Suprapubic skin (tissue), 4 donors: ENCODE measurements at regions not wholly inside any gene's neighbourhood (a gene's known extent, or its start where the extent isn't known, plus 50 kb on each side); places are given as distances from the start of the nearest gene placed in this dataset.

Experiments
- DNase-seq, 2 donors: peaks; one replicate each; pipeline ENCODE4 v3.0.0-alpha.2; 2019; ENCODE audit warnings: low spot score in 2 of 2
- H3K27ac ChIP-seq: fragments of 200-600 bp; sonication (generic); one replicate; pipeline ENCODE4 v1.5.1; 2019
- H3K27me3 ChIP-seq: fragments of 200-600 bp; sonication (generic); one replicate; pipeline ENCODE4 v1.5.1; 2019
- H3K36me3 ChIP-seq: fragments of 200-600 bp; sonication (generic); one replicate; pipeline ENCODE4 v1.5.1; 2019
- H3K4me1 ChIP-seq: fragments of 200-600 bp; sonication (generic); one replicate; pipeline ENCODE4 v1.5.1; 2019
- H3K4me3 ChIP-seq: fragments of 200-600 bp; sonication (generic); one replicate; pipeline ENCODE4 v1.5.1; 2019; ENCODE audit warnings: mild to moderate bottlenecking
- H3K9me3 ChIP-seq: fragments of 200-600 bp; sonication (generic); one replicate; pipeline ENCODE4 v1.5.1; 2019
- EP300 ChIP-seq: sonication (generic); formaldehyde crosslinking; IDR thresholded peaks from one replicate; pipeline ENCODE4 v1.6.1; 2017; ENCODE audit warnings: antibody characterized with exemption
- POLR2A ChIP-seq, 2 donors: fragments of 450-650 bp; IDR thresholded peaks; one replicate each; pipeline ENCODE4 v1.6.1; 2017; ENCODE audit warnings: antibody characterized with exemption in 2 of 2, mild to moderate bottlenecking in 2 of 2, moderate library complexity in 2 of 2
- POLR2AphosphoS5 ChIP-seq, 3 donors: sonication (generic); formaldehyde crosslinking; IDR thresholded peaks; one replicate each; pipeline ENCODE4 v1.6.1; 2017; ENCODE audit warnings: antibody characterized with exemption in 3 of 3
- WGBS: methylation state at CpG from one replicate; pipeline ENCODE4 v1.1.5; 2018; 5-methylcytosine and 5-hydroxymethylcytosine counted together
- TF ChIP-seq, protein P1 (sequence below), 2 donors: fragments of 200-600 bp in 1 of 2; fragments of 450-650 bp in 1 of 2; sonication (generic) in 1 of 2; IDR thresholded peaks; one replicate each; pipeline ENCODE4 v1.5.1; 2016 to 2019; ENCODE audit warnings: antibody characterized with exemption in 2 of 2, mild to moderate bottlenecking in 1 of 2, moderate library complexity in 1 of 2

DNA sequence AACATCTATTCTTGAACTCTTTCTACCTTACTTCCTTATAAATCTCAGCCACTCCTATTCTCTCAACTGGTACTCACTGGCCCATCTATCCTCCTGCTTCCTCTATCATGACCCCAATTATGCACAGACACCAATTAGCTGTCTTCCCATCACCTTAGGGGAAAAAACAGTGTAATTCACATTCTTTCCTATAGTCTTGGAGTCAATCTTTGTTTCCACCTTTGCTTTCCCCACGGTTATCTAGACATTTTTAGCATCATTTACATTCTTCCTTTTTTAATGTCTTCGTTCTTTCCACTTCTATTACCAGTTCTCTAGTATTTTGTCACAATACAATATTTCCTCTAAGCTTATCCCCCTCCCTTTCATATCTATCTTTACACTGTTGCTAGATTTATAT lies 449.4 kb downstream of the TMEM38B start:
- no peaks in the 10 kb centered on the region for H3K9me3 ChIP-seq
- H3K36me3 ChIP-seq = no peaks in the 10 kb centered on the region
- 77% methylated on average over 2 of the region's 2 CpGs for WGBS
- H3K27ac ChIP-seq = no peak overlapping the region
- TF ChIP-seq EP300 (no peak), POLR2A (IDR thresholded peaks at IDR 0.05) (no peak), POLR2AphosphoS5 (IDR thresholded peaks at IDR 0.05) (no peak)
- TF ChIP-seq, protein P1, sequence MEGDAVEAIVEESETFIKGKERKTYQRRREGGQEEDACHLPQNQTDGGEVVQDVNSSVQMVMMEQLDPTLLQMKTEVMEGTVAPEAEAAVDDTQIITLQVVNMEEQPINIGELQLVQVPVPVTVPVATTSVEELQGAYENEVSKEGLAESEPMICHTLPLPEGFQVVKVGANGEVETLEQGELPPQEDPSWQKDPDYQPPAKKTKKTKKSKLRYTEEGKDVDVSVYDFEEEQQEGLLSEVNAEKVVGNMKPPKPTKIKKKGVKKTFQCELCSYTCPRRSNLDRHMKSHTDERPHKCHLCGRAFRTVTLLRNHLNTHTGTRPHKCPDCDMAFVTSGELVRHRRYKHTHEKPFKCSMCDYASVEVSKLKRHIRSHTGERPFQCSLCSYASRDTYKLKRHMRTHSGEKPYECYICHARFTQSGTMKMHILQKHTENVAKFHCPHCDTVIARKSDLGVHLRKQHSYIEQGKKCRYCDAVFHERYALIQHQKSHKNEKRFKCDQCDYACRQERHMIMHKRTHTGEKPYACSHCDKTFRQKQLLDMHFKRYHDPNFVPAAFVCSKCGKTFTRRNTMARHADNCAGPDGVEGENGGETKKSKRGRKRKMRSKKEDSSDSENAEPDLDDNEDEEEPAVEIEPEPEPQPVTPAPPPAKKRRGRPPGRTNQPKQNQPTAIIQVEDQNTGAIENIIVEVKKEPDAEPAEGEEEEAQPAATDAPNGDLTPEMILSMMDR (IDR thresholded peaks at IDR 0.05) = no peak
- no peaks in the 10 kb centered on the region for H3K27me3 ChIP-seq
- no peak overlapping the region for H3K4me3 ChIP-seq
- no peak for DNase-seq
- H3K4me1 ChIP-seq = no peaks in the 10 kb centered on the region

DNA sequence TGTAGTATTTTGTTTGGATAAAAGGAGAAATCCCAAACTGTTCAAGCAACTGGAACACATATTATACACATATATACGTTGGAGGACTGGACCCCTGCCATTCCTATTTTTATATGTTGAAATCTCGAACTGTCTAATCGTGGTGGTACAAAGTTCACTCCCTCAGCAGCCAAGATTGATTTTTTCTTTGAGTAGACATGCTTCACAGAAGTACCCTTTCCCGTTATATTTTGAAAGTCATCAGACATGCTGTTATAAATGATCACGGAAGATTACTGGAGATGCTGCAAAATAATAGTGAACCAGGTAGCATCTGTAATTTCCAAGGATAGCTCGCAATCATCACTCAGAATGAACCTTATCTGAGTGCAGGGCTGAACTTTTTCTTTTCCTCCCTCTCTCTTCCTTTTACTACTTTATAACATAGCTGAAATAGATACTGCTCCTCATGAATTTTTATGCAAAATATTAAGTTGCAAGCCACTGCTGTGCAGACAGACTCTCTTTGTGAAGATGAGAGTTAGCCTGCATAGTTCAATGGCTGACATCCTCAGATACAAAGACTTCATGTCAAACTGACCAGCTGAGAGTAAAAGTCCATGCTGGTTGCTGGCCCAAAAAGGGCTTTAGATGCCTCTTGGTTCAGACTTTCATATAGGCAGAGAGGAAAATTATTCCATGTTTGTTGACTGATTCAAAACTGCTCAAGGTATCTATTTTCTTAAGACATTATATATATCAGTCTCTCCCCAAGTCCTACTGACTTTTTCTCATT lies 451.9 kb downstream of the TMEM38B start:
- Histone ChIP-seq H3K27ac (no peak overlapping the region), H3K4me1 (no peaks in the 10 kb centered on the region), H3K9me3 (no peaks in the 10 kb centered on the region), H3K4me3 (no peak overlapping the region), H3K27me3 (no peaks in the 10 kb centered on the region), H3K36me3 (no peaks in the 10 kb centered on the region)
- TF ChIP-seq, protein P1 (IDR thresholded peaks at IDR 0.05) = no peak
- TF ChIP-seq EP300 (no peak), POLR2AphosphoS5 (IDR thresholded peaks at IDR 0.05) (no peak), POLR2A (IDR thresholded peaks at IDR 0.05) (no peak)
- WGBS = 65% methylated on average over 6 of the region's 6 CpGs
- DNase-seq = no peak

DNA sequence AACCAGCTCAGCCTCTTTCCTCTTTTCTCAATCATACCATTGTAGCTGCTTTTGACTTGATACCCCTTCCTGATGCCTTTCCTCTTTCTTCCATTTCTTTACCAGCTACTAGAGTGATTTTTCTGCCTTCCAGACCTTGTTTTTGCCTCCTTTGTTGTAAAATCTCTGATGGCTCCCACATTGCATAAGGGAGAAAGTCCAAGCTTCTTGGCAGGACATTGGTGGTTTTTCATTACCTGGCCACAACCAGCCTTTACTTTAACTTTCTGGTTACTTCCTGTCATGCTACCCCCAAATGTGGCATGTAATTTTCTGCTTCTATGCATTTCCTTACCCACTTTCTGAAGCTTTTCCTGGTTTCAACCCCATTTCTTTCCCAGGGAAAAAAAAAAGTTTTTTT lies 452.5 kb downstream of the TMEM38B start:
- Histone ChIP-seq H3K9me3 (no peaks in the 10 kb centered on the region), H3K27me3 (no peaks in the 10 kb centered on the region), H3K4me3 (no peak overlapping the region), H3K36me3 (no peaks in the 10 kb centered on the region), H3K4me1 (no peaks in the 10 kb centered on the region), H3K27ac (no peak overlapping the region)
- TF ChIP-seq POLR2A (IDR thresholded peaks at IDR 0.05) (no peak), EP300 (no peak), POLR2AphosphoS5 (IDR thresholded peaks at IDR 0.05) (no peak)
- TF ChIP-seq, protein P1 (IDR thresholded peaks at IDR 0.05) = no peak
- no peak for DNase-seq

DNA sequence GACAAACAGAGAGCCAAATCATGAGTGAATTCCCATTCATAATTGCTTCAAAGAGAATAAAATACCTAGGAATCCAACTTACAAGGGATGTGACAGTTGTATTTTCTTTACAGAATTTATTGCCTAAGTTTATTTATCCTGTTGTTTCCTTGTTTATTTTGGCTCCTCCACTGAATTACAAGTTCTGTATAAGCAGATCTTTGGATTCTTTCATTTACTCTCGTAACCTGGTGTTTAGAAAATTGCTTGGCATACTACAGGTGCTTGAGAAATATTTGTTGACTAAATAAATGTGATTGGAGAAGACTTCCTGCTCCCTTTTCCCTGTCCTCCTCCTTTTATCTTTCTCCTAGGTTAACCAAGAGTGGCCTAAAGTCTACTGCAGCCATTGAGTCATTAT lies 455.6 kb downstream of the TMEM38B start:
- Histone ChIP-seq H3K27ac (no peak overlapping the region), H3K36me3 (no peaks in the 10 kb centered on the region), H3K4me3 (no peak overlapping the region), H3K4me1 (no peaks in the 10 kb centered on the region), H3K27me3 (no peaks in the 10 kb centered on the region), H3K9me3 (no peaks in the 10 kb centered on the region)
- TF ChIP-seq POLR2AphosphoS5 (IDR thresholded peaks at IDR 0.05) (no peak), POLR2A (IDR thresholded peaks at IDR 0.05) (no peak), EP300 (no peak)
- TF ChIP-seq, protein P1 (IDR thresholded peaks at IDR 0.05) = no peak
- DNase-seq = no peak
- 64% methylated on average over 1 of the region's 1 CpG for WGBS

DNA sequence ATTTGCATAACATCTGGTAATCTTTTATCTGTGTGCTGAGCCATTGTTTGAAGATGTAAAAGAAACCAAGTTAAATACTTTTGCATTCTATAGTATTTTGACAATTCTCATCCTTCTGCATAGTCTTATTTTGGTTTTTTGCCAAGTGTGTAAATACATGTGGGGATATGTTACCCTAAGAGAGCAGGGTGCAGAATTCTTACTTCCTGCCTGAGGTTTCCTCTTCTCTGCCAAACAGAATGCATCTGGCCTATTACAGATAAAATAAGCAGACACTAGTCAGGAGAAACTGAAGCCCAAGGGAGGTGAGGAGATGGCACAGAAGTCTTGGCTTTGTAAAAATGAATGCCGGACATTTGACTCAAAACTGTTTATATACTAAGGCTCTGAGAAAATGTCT lies 462.1 kb downstream of the TMEM38B start:
- H3K27me3 ChIP-seq = no peaks in the 10 kb centered on the region
- H3K4me3 ChIP-seq = no peak overlapping the region
- TF ChIP-seq, protein P1 (IDR thresholded peaks at IDR 0.05) = no peak
- TF ChIP-seq EP300 = no peak
- no peak for TF ChIP-seq POLR2AphosphoS5 (IDR thresholded peaks at IDR 0.05)
- no peak for TF ChIP-seq POLR2A (IDR thresholded peaks at IDR 0.05)
- 70% methylated on average over 1 of the region's 1 CpG for WGBS
- H3K9me3 ChIP-seq = no peaks in the 10 kb centered on the region
- H3K4me1 ChIP-seq = no peaks in the 10 kb centered on the region
- DNase-seq = no peak
- H3K27ac ChIP-seq = no peak overlapping the region
- no peaks in the 10 kb centered on the region for H3K36me3 ChIP-seq
